GM12878 (cell line): ENCODE measurements at regions not wholly inside any gene's neighbourhood (a gene's known extent, or its start where the extent isn't known, plus 50 kb on each side); places are given as distances from the start of the nearest gene placed in this dataset.

ENCODE experiments used
- ATAC-seq: fragments of 200-7000 bp; cut with Tn5 transposase; 3 replicates; pipeline ENCODE4 v1.9.1; 2020; ENCODE audit warnings: mild to moderate bottlenecking, moderate library complexity
- BruUV-seq: library from RNA; stranded (reverse); fragments of 400-500 nt; replicated peaks from 2 replicates; lab custom pipeline; 2021; lab: Mats Ljungman, UMichigan
- CTCF ChIA-PET: fragments of 300-600 bp; sonication (Branson Sonifier 250); formaldehyde crosslinking; extraction: SDS; loops from one replicate; lab custom pipeline; 2021; ENCODE audit warnings: inconsistent platforms; lab: Yijun Ruan, JAX
- POLR2A ChIA-PET: fragments of 350-600 bp; formaldehyde crosslinking; extraction: SDS; loops from one replicate; lab custom pipeline; 2021; ENCODE audit warnings: inconsistent platforms; lab: Charles Lee
- RAD21 ChIA-PET: fragments of 300-600 bp; sonication (Branson Sonifier 250); formaldehyde crosslinking; loops from one replicate; lab custom pipeline; 2023; ENCODE audit warnings: antibody characterized with exemption; ENCODE audit not compliant: unreplicated experiment; lab: Charles Lee
- SMC1A ChIA-PET: fragments of 300-600 bp; sonication (Branson Sonifier 250); formaldehyde crosslinking; loops from one replicate; lab custom pipeline; 2023; ENCODE audit not compliant: unreplicated experiment, uncharacterized antibody; lab: Charles Lee
- DNase-seq: peaks from one replicate; pipeline ENCODE4 v3.0.0-alpha.2; 2011; ENCODE audit warnings: low read depth, low spot score
- FAIRE-seq: peaks from 3 replicates; lab custom pipeline; 2011; peaks lifted over from hg19 to GRCh38; lab: Jason Lieb, UNC
- H2AFZ ChIP-seq: 2 replicates; pipeline ENCODE4 v1.6.0; 2011; ENCODE audit warnings: low read depth, low read length, control low read depth; ENCODE audit not compliant: control insufficient read depth
- H3K27ac ChIP-seq: 2 replicates; pipeline ENCODE4 v1.5.1; 2011; ENCODE audit warnings: control low read depth; ENCODE audit not compliant: control insufficient read depth, insufficient read depth
- H3K27me3 ChIP-seq, 2 experiments: replicated peaks in 1 of 2; 2 replicates each; pipeline versions ENCODE4 v1.6.0 to v1.6.1; 2011; ENCODE audit warnings: low read length in 1 of 2; ENCODE audit not compliant: control insufficient read depth in 2 of 2, insufficient read depth in 2 of 2
- H3K36me3 ChIP-seq, 2 experiments: 2 replicates each; pipeline ENCODE4 v1.5.1; 2011; ENCODE audit warnings: low read length in 1 of 2; ENCODE audit not compliant: control insufficient read depth in 2 of 2, insufficient read depth in 2 of 2
- H3K4me1 ChIP-seq: 2 replicates; pipeline ENCODE4 v1.6.1; 2011; ENCODE audit warnings: mild to moderate bottlenecking, low read length, moderate library complexity, mixed read lengths; ENCODE audit not compliant: control insufficient read depth, insufficient read depth
- H3K4me2 ChIP-seq: 2 replicates; pipeline ENCODE4 v1.6.0; 2011; ENCODE audit warnings: control low read depth; ENCODE audit not compliant: control insufficient read depth, insufficient read depth
- H3K4me3 ChIP-seq: fragments of 200-600 bp; sonication (generic); 2 replicates; pipeline ENCODE4 v1.5.1; 2016
- H3K79me2 ChIP-seq: 2 replicates; pipeline ENCODE4 v1.6.0; 2011; ENCODE audit warnings: low read length; ENCODE audit not compliant: control insufficient read depth, insufficient read depth
- H3K9ac ChIP-seq: 2 replicates; pipeline ENCODE4 v1.8.0; 2011; ENCODE audit warnings: low read length, control low read depth, mixed read lengths; ENCODE audit not compliant: control insufficient read depth, insufficient read depth
- H3K9me3 ChIP-seq: replicated peaks from 3 replicates; pipeline ENCODE4 v1.5.1; 2011; ENCODE audit warnings: mild to moderate bottlenecking, low read length; ENCODE audit not compliant: control insufficient read depth, insufficient read depth
- H4K20me1 ChIP-seq: 2 replicates; pipeline ENCODE4 v1.6.0; 2011; ENCODE audit not compliant: control insufficient read depth, insufficient read depth
- FOXM1 ChIP-seq: IDR thresholded peaks from 2 replicates; pipeline ENCODE4 v1.6.1; 2012; ENCODE audit warnings: low read depth, mild to moderate bottlenecking, inconsistent platforms, low read length, moderate library complexity
- NBN ChIP-seq: fragments of 450-650 bp; IDR thresholded peaks from 2 replicates; pipeline ENCODE4 v1.6.1; 2016
- NRF1 ChIP-seq: conservative IDR thresholded peaks from 2 replicates; pipeline ENCODE4 v1.6.1; 2011; ENCODE audit warnings: mild to moderate bottlenecking, low read depth, low read length, improper control_type of control experiment
- RBBP5 ChIP-seq: fragments of 200-600 bp; sonication (generic); conservative IDR thresholded peaks from 2 replicates; pipeline ENCODE4 v1.6.1; 2016
- RELA ChIP-seq: fragments of 450-650 bp; IDR thresholded peaks from 2 replicates; pipeline ENCODE4 v1.8.0; 2014; ENCODE audit warnings: borderline replicate concordance; ENCODE audit not compliant: partially characterized antibody
- SMAD1 ChIP-seq: fragments of 450-650 bp; IDR thresholded peaks from 2 replicates; pipeline ENCODE4 v1.6.1; 2018; ENCODE audit warnings: mild to moderate bottlenecking, low read depth; ENCODE audit not compliant: partially characterized antibody
- WGBS: methylation state at CpG from one replicate; pipeline ENCODE4 v1.1.6; 2016; ENCODE audit warnings: low lambda C conversion rate; ENCODE audit not compliant: insufficient replicate concordance, insufficient coverage; ENCODE audit errors: missing lambda C conversion rate; 5-methylcytosine and 5-hydroxymethylcytosine counted together
- in situ Hi-C: fragments of 300-500 bp; cut with MboI; formaldehyde crosslinking; loops from 9 replicates; pipeline ENCODE4 v1.14.3; 2018; ENCODE audit warnings: mixed read lengths
- intact Hi-C: fragments of 100-400 bp; cut with micrococcal nuclease; formaldehyde crosslinking; loops from one replicate; pipeline ENCODE4 v1.14.2; 2022; ENCODE audit not compliant: unreplicated experiment
- TF ChIP-seq, protein P1 (sequence below): fragments of 450-650 bp; formaldehyde crosslinking; IDR thresholded peaks from 2 replicates; pipeline ENCODE4 v1.4.0; 2022; ENCODE audit warnings: mild to moderate bottlenecking, moderate library complexity
- TF ChIP-seq, protein P2 (sequence below): fragments of 450-650 bp; IDR thresholded peaks from 2 replicates; pipeline ENCODE4 v1.6.1; 2017; ENCODE audit warnings: mild to moderate bottlenecking, moderate library complexity
- TF ChIP-seq, protein P3 (sequence below): fragments of 450-650 bp; IDR thresholded peaks from 2 replicates; pipeline ENCODE4 v1.6.1; 2016; ENCODE audit warnings: mild to moderate bottlenecking

DNA sequence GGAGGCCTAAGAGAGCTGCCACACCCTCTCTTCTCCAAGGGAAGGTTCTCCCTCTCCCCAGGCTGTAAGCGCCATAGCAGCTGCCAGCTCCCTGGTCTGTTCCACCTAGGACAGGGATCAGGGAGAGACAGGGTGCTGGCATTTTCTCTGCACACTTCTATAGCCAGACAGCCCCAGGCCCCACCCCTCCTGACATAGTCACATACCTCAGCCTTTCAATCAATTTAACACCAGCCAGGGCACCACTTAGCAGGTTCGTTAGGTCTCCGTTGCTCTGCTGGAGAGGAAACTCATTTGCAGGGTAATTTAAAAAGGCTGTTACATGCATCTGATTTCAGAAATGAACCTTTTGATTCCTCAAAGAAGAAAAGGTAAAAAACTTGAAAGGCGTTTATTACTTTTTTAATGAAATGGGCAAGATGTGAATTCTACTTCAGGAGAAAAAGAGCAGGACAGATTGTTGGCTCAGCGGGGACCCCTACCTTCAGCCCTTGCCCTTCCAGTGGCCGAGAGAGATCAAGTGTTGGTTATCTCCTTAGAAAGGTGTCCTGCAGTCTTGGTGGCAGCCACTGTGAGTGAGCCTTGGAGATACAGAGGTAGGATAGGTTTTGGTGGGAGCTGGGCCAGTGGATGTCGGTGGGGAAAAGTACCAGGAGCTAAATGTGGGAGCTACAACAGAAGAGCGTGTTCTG lies 180.5 kb upstream of the GALNT17 start (continued):
- TF ChIP-seq, protein P1, sequence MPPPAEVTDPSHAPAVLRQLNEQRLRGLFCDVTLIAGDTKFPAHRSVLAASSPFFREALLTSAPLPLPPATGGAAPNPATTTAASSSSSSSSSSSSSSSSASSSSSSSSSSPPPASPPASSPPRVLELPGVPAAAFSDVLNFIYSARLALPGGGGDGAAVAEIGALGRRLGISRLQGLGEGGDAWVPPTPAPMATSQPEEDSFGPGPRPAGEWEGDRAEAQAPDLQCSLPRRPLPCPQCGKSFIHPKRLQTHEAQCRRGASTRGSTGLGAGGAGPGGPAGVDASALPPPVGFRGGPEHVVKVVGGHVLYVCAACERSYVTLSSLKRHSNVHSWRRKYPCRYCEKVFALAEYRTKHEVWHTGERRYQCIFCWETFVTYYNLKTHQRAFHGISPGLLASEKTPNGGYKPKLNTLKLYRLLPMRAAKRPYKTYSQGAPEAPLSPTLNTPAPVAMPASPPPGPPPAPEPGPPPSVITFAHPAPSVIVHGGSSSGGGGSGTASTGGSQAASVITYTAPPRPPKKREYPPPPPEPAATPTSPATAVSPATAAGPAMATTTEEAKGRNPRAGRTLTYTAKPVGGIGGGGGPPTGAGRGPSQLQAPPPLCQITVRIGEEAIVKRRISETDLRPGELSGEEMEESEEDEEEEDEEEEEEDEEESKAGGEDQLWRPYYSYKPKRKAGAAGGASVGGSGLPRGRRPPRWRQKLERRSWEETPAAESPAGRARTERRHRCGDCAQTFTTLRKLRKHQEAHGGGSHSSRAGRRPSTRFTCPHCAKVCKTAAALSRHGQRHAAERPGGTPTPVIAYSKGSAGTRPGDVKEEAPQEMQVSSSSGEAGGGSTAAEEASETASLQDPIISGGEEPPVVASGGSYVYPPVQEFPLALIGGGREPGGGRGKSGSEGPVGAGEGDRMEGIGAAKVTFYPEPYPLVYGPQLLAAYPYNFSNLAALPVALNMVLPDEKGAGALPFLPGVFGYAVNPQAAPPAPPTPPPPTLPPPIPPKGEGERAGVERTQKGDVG: no peak

DNA sequence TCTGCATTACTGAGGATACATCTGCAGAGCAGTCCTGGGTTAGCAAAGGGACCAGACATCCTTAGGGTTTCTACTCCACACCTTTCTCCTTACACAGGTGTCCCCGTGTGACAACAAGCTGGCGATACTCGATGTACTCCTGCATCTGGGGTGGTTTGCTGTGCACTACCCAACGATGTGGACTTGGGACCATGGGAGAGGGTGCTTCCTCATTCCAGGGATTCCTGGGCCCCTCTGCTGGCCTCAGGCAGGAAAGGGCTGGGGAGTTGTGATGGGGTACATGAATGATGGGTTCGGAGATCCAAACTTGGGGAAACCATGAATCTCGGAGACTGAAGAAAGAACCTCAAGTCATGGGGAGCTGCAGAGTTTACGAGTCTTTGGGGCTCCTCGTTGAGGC lies 179.6 kb upstream of the GALNT17 start:
- Histone ChIP-seq H3K4me2 (no peak overlapping the region), H3K4me1 (no peaks in the 10 kb centered on the region), H3K4me3 (no peak overlapping the region), H3K79me2 (no peaks in the 10 kb centered on the region), H3K9me3 (no peaks in the 10 kb centered on the region), H3K9ac (no peak overlapping the region), H3K36me3 (no peaks in the 10 kb centered on the region), H3K27me3 (no peaks in the 10 kb centered on the region), H2AFZ (no peak overlapping the region), H4K20me1 (no peaks in the 10 kb centered on the region), H3K27ac (no peak overlapping the region)
- BruUV-seq: no TSS peak
- ChIA-PET SMC1A (no interaction called here), CTCF (interaction anchor here (1.1 kb wide), 1 partner anchor 123 kb away, joined by 3 read pairs; no protein-coding TSS in a partner anchor), RAD21 (no interaction called here), POLR2A (no interaction called here)
- no peak for TF ChIP-seq RELA
- no peak for TF ChIP-seq FOXM1
- TF ChIP-seq NBN: no peak
- no peak for TF ChIP-seq SMAD1
- TF ChIP-seq, protein P2, sequence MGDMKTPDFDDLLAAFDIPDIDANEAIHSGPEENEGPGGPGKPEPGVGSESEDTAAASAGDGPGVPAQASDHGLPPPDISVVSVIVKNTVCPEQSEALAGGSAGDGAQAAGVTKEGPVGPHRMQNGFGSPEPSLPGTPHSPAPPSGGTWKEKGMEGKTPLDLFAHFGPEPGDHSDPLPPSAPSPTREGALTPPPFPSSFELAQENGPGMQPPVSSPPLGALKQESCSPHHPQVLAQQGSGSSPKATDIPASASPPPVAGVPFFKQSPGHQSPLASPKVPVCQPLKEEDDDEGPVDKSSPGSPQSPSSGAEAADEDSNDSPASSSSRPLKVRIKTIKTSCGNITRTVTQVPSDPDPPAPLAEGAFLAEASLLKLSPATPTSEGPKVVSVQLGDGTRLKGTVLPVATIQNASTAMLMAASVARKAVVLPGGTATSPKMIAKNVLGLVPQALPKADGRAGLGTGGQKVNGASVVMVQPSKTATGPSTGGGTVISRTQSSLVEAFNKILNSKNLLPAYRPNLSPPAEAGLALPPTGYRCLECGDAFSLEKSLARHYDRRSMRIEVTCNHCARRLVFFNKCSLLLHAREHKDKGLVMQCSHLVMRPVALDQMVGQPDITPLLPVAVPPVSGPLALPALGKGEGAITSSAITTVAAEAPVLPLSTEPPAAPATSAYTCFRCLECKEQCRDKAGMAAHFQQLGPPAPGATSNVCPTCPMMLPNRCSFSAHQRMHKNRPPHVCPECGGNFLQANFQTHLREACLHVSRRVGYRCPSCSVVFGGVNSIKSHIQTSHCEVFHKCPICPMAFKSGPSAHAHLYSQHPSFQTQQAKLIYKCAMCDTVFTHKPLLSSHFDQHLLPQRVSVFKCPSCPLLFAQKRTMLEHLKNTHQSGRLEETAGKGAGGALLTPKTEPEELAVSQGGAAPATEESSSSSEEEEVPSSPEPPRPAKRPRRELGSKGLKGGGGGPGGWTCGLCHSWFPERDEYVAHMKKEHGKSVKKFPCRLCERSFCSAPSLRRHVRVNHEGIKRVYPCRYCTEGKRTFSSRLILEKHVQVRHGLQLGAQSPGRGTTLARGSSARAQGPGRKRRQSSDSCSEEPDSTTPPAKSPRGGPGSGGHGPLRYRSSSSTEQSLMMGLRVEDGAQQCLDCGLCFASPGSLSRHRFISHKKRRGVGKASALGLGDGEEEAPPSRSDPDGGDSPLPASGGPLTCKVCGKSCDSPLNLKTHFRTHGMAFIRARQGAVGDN: no peak
- no peak for TF ChIP-seq RBBP5
- TF ChIP-seq, protein P3, sequence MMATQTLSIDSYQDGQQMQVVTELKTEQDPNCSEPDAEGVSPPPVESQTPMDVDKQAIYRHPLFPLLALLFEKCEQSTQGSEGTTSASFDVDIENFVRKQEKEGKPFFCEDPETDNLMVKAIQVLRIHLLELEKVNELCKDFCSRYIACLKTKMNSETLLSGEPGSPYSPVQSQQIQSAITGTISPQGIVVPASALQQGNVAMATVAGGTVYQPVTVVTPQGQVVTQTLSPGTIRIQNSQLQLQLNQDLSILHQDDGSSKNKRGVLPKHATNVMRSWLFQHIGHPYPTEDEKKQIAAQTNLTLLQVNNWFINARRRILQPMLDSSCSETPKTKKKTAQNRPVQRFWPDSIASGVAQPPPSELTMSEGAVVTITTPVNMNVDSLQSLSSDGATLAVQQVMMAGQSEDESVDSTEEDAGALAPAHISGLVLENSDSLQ: no peak
- no peak for TF ChIP-seq NRF1
- DNase-seq (no peak), FAIRE-seq (no peak), ATAC-seq (no peak)
- 36% methylated on average over 8 of the region's 8 CpGs for WGBS
- in situ Hi-C loops (no loop called here), intact Hi-C loops (no loop called here)
